Stimulated activated CD8-positive, alpha-beta memory T cell treated with anti-CD3 and anti-CD28 coated beads, Interleukin-15, amount 100 ng/mL, for 24 hours (primary cell): ENCODE measurements at regions not wholly inside any gene's neighbourhood (a gene's known extent, or its start where the extent isn't known, plus 50 kb on each side); places are given as distances from the start of the nearest gene placed in this dataset.

ENCODE experiments used
- DNase-seq: peaks from one replicate; pipeline ENCODE4 v3.0.0-alpha.2; 2020; ENCODE audit warnings: low read depth

DNA sequence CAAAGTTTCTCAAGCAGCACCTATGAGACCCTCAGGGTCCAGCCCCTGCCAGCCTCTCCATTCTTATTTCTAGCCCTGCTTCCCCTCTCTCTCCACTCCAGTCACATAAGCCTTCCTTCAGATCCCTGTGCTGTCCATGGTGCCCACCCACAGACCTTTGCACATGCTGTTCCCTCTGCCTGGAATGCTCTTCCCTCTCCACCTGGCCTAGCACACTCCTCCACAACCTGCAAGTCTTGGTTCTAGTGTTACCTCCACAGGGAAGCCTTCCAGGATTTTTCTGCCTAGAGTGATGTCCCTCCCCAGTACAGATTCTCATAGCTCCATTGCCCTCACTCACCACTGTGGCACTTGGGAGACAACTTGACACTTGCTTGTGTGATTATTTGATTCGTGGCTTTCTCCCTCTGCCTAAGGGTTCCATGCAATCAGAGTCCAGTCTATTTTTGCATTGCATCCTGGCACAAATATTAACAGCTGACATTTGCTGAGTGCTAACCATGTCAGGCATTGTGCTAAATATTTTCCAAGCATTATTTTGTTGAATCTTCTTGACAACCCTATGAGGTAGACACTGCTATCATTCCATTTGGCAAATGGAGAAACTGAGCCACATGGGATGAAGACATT is 127.3 kb downstream of the SYF2 start:
- DNase-seq, result no peak

GRCh38 chr1:25103164-25103795 is 129.0 kb downstream of the SYF2 start:
- DNase-seq, result no peak

DNA sequence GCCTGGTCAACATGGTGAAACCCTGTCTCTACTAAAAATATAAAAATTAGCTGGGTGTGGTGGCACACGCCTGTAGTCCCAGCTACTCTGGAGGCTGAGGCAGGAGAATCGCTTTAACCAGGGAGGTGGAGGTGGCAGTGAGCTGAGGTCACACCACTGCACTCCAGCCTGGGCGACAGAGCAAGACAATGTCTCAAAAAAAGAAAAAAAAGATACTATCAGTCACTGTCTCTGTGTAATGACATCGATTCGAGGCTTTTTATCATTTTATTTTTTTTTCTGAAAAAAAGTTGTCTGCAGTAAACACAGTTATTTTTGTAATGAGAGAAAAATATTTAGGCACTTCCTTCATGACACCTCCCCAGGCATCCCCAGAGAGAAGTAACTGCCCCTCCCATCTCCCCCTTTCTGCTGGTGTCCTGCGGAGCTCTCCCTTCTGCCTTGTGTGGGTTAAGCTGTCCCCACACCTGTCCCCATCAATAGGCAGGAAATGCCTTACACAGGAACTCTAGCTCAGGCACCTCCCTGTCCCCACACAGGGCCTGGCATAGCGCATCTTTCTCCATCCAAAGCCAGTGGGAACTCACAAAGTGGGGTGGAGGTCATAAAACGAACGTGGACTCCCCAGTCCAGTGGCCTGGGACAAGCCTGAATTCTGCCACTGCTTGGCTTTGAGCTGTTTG is 132.0 kb downstream of the SYF2 start:
- no peak for DNase-seq

DNA sequence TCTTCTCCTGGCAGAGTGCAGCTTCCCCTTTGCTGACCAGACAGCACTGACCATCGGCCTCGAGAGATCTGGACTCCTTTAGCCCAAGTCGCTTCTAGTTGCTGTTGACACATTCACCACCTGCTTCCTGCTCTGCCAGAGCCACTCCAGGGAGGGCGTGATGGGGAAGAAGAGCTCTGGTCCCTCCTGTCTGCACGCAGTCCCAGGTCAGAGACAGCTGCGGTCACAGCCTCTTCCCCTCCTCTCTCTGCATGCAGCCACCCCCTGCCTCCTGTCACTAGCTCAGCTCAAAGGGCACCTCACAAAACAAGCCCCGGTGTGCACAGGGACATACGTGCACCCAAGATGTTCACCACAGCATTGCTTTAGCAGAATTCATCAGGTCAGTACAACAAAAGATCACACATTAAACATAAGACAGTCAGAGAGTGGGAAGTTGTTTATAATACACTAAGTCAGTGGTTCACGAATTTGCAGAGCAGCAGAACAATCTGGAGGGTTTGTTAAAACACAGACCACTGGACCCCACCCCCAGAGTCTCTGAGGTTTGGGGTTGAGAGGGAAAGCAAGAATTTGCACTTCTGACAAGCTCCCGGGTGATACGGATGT is 132.9 kb downstream of the SYF2 start:
- no peak for DNase-seq

DNA sequence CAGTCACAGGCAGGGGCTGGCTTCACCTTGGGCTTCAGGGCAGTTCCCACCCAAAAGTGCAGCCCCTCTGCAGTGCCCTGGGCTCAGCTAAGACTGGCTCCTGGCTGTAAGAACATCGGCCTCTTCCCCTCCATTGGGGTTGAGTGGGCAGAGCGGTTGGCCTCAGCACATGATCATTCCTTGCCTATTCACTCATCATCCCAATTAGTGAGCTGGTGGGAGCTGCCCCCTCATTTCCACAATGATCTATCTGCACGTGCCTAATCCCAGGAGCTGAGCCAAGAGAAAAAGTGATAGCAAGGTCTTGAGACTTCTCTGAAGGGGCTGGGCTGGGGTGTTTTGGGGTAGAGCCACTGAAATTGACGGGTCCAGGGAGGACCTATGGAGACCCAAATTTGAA is 133.6 kb downstream of the SYF2 start:
- DNase-seq, result no peak

- DNase-seq, result no peak
These were observed 135.8 kb downstream of the SYF2 start for GRCh38 chr1:25096307-25097150.

DNA sequence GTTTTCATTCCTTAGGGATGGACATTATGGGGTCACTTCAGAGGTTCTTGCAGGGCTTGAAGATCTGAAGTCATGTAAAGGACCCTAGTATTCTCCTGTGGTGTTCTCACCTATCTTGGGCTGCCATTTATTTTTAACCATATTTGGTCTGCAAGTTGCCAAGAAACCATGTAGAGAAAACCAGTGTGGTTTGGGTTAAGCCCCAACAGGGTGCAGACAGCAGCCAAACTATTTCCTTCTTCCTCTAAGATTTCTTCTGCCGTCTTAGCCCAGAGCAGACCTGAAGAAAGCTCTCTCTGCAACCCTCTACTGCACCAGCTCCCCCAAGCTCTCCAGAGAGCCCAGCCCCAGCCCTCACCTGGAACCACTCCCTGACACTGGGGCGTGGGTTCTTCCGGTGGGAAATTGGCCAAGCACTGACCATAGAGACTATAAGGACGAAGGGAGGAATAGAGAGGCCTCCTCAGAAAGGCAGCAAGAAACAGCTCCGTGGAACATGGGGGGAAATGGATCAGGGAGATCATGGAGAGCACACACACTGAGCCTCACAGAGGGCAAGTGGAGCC is 136.6 kb downstream of the SYF2 start:
- no peak for DNase-seq

GRCh38 chr1:25094995-25095394 is 137.3 kb downstream of the SYF2 start:
- no peak for DNase-seq

GRCh38 chr1:25094229-25094628 is 138.1 kb downstream of the SYF2 start:
- DNase-seq, result no peak

GRCh38 chr1:25091658-25092057 is 140.6 kb downstream of the SYF2 start:
- no peak for DNase-seq

- no peak for DNase-seq
These were observed 141.4 kb downstream of the SYF2 start for GRCh38 chr1:25090707-25091422.

DNA sequence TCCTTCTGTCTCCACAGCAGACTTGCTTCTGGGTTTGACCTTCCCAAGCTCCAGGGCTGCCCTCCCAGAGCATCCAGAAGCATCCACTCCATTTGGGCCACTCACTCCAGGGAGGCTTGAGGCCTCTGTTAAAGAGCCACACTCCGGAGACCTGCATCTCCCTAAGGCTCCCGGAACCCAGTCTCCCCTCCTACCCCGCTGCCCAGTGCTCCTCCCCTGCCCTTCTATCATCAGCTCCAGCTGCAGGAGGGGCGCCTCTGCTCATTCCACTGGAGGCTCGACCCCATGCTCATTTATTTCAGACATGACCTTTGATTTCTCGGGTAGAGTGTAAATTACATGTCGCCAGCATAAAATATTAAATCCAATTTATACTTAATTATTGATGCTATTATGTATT is 142.5 kb downstream of the SYF2 start:
- no peak for DNase-seq

DNA sequence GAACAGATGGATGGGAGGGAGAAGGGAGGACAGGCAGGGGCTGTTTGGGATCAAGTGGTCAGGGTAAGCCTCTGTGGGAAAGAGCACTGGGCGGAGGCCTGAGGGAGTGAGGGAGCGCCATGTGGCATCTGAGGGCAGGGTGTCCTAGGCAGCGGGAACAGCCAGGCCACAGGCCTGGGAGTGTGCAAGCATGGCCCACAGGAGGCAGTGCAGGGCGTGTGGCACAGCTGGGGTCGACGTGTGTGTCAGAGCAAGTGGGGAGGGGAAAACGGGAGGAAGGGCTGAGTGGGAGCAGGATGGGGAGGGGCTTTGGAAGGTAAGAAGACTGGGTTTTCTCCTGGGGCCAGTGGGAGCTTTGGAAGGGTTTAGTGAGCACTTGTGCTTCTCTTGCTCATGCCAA is 143.4 kb downstream of the SYF2 start:
- DNase-seq, result no peak

- DNase-seq, result no peak
These were observed 144.1 kb downstream of the SYF2 start for GRCh38 chr1:25088180-25088701.

- no peak for DNase-seq
These were observed 145.7 kb downstream of the SYF2 start for GRCh38 chr1:25086518-25087079.

GRCh38 chr1:25084407-25084806 is 147.9 kb downstream of the SYF2 start:
- no peak for DNase-seq

DNA sequence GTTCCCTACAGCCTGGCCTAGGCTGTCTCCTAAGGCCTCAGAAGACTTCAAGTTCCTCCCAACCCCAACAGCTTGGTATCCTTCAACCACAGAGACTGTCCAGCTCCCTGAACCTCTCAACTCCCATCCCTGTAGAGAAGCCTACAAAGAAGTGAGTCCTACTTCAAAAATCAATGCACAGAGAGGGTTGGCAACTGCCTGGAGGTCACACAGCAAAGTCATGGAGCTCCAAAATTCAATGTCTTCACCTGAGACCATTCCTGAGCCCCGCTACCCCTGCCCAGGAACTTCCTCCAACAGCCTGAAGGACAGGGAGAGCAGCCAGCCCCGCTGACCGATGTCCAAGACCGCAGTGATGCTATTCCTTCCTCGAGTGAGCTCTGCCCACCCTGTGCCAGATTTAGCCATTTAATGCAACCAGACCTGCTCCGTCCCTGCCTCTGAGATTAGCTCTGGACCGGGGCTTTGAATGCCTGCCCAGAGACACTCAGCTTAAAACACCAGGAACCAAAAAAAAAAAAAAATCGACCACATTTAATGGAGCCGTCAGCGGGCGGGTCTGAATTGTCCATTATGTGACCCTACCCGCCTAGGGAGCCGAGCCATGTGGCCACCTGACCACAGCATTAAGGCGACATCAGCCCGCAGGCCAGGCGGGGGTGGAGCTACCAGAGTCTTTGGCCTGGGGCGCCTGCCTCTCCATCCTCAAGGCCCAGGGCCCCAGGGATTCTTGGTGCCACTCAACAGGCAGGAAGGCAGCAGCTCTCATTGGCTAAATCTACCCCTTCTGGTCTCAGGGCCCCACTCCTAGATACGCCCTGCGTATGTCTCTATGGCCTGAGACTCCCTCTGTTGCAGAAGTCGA is 148.6 kb downstream of the SYF2 start:
- DNase-seq, result no peak

DNA sequence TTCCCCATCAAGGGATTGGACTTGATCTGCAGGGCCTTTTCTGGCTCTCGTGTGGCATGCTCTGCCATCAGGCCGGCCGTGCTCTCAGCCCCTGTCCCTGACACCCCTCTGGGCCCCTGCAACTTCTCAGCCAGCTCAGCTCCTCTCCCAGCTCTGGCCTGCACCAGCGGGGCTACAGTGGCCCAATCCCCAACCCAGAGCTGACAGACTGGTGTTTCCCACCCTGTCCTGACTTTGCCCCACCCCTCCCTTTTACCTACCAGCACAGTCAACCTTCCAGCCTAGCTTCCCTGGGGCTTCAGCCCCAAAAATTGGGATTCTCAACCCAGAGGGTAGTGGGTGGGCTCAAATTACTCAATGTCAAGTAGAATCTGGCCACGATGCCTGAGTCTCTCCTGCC is 149.3 kb downstream of the SYF2 start:
- DNase-seq, result no peak

- DNase-seq, result no peak
These were observed 149.9 kb downstream of the SYF2 start for GRCh38 chr1:25082216-25082899.
